Activated naive CD4-positive, alpha-beta T cell (primary cell): ENCODE measurements at regions not wholly inside any gene's neighbourhood (a gene's known extent, or its start where the extent isn't known, plus 50 kb on each side); places are given as distances from the start of the nearest gene placed in this dataset.
"Not testable (repeated sequence)": the region's sequence is repeated elsewhere in the genome, so short reads cannot be mapped to it uniquely, and the experiment has no call there.

Source experiments
- DNase-seq, 4 experiments: peaks; one replicate each; lab custom pipeline; 2025; lab: John Stamatoyannopoulos, UW

DNA sequence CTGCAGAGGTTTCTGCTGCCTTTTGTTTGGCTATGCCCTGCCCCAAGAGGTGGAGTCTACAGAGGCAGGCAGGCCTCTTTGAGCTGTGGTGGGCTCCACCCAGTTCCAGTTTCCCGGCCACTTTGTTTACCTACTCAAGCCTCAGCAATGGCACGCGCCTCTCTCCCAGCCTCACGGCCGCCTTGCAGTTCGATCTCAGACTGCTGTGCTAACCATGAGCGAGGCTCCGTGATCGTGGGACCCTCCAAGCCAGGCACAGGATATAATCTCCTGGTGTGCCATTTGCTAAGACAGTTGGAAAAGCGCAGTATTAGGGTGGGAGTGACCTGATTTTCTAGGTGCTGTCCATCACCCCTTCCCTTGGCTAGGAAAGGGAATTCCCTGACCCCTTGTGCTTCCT lies 566.6 kb downstream of the TMEM38B start:
- not testable (repeated sequence) for DNase-seq

GRCh38 chr9:106277966-106278365 lies 583.6 kb downstream of the TMEM38B start:
- DNase-seq: no peak

- DNase-seq: no peak
Measured at GRCh38 chr9:106283769-106284168, 579.2 kb upstream of the ZNF462 start.

- DNase-seq: no peak
Measured at GRCh38 chr9:106284296-106284695, 578.7 kb upstream of the ZNF462 start.

GRCh38 chr9:106286249-106286648 lies 576.7 kb upstream of the ZNF462 start:
- no peak for DNase-seq

DNA sequence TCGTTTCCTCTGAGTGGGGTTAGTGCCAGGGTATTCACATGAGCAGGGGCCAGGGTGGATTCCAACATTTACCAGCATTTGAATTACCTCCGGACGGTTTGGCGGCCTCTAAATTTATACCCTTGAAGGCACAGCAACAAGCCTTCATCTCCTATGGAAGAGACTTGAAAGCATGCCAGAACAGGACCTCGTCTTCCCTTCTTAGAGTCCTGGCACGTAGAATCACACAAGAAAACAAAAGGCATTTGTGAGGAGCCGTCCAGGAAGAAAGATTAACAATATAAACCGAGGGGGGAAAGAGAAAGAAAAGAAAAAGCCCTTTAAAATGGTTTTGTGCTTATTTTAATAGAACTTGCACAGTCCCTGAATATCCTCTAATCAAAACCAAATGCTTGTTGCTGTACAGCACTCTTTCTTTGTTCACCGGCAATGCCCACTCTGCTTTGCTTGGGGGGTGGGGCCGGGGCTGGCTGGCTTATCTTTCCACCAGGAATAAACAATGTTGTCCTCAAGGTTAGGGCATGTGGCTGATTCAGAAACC lies 575.8 kb upstream of the ZNF462 start:
- no peak for DNase-seq

- no peak for DNase-seq
Measured at GRCh38 chr9:106287731-106288130, 575.2 kb upstream of the ZNF462 start.

- DNase-seq: no peak
Measured at GRCh38 chr9:106288689-106289088, 574.3 kb upstream of the ZNF462 start.

GRCh38 chr9:106291786-106292185 lies 571.2 kb upstream of the ZNF462 start:
- DNase-seq: no peak

DNA sequence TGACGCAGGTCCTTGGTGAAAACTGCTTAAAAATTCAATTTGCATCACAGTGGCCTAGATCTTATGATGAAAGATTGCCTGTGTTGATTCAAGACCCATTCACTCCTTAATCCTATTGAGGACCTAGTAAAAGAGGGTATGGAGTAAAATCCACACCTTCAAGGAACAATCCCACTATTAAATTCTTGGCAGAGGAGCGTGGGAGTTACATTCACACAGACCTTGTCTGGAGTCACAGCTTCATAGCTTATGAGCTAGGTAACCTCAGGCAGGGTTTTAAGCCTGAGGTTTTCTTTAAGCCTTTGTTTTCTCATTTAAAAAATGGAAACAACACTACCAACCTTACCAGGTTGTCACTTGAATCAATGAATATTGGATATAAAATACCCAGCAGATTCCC lies 566.5 kb upstream of the ZNF462 start:
- DNase-seq: no peak

- DNase-seq: no peak
Measured at GRCh38 chr9:106298997-106299396, 564.0 kb upstream of the ZNF462 start.

DNA sequence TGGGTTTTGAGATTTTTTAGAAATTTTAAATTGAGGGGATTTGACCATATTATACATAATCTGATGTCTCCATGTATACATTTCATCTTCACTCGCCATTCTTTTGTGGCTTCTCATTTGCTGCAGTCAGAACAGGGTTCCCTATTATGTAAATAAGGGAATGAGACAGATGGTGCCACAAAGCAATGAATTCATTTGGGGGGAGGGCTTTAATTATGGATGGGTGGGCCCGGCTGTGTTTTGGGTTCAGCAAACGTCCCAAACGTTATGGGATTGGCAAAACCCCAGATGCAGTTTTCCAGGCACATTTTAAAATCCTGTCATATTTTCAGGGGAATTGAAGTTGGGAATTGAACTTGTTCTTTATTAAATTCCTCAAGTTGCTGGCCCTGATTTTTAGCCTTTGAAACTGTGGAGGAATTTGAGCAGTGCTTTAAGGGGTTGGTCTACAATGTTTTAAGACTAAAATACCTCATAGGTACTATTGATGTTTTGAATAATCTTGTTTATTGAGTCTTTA lies 558.5 kb upstream of the ZNF462 start:
- DNase-seq: no peak

- DNase-seq: no peak
Measured at GRCh38 chr9:106305428-106306133, 557.4 kb upstream of the ZNF462 start.

DNA sequence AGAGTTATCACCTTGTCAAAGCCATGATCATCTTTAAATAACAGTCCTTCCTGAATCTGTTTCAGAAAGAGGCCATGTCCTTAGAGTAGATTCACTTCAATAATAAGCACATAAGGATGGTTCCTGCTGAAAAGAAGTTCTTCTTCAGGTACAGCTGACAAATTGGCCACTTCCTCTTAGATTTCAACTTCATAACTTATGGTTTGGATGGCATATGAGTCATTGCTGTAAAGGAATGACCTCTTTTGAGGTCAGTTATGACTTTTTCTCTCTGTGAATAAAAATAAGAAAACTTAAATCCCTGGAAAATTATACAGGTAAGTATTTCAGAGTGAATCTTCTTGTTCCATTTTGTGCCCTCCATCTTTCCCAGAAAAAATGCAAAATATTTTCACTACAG lies 555.3 kb upstream of the ZNF462 start:
- DNase-seq: no peak

GRCh38 chr9:106309925-106310324 lies 553.0 kb upstream of the ZNF462 start:
- no peak for DNase-seq

DNA sequence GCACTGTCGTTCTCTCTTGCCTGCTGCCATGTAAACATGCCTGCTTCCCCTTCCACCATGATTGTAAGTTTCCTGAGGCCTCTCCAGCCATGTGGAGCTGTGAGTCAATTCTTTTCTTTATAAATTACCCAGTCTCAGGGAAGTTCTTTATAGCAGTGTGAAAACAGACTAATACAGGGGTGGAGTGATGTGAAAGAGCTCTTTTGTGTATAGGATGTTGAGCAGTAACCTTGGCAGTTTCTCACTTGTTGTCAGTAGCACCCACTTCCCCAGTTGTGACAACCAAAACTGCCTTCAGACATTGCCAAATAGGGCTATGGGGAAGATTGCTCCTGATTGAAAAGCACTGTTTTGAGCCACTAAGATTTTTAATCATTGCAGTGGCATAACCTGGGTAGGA lies 552.2 kb upstream of the ZNF462 start:
- DNase-seq: no peak

DNA sequence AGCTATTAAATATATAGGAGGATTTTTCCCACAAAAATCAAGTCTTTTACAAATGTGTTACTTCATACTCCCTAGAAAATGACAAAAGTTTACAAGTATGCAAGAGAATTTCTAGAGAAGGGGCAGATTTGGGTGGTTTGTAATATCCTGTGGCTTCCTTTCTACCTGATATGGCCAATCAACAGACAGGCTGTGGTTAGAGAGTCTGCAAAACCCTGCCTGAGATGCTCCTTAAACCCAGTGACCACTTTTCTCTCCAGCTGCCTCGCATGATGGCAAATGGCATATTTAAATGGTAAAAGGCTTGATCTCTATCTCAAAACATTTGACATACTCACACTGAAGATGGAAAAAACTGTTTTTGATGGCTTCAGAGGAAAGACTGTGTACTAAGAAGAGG lies 550.1 kb upstream of the ZNF462 start:
- no peak for DNase-seq

GRCh38 chr9:106314476-106314875 lies 548.5 kb upstream of the ZNF462 start:
- no peak for DNase-seq

GRCh38 chr9:106321394-106322180 lies 541.4 kb upstream of the ZNF462 start:
- DNase-seq: no peak

DNA sequence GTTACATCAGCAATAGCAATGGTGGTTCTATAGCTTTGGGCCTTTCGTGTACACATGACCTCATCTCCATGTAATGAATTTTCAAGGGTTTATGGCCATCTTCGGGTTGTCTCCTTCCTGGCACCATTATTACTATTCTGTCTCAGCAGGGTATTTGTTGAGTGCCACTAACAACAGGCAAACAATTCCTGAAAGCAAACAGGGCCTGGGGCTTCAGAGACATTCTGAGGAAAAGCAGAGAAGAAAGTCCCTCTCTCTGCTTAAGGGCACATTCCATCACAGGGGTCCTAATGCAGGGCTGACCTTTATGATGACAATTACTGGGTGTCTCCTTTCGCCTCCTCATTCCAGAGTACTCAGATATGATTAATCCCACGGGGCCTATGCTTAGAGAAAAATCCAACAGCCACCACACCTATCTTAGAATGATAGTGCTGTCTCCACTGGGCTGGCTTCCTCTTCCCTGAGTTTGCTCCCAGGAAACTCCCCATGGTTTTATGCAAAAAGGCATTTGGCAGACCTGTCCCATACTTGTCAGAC lies 540.2 kb upstream of the ZNF462 start:
- no peak for DNase-seq

DNA sequence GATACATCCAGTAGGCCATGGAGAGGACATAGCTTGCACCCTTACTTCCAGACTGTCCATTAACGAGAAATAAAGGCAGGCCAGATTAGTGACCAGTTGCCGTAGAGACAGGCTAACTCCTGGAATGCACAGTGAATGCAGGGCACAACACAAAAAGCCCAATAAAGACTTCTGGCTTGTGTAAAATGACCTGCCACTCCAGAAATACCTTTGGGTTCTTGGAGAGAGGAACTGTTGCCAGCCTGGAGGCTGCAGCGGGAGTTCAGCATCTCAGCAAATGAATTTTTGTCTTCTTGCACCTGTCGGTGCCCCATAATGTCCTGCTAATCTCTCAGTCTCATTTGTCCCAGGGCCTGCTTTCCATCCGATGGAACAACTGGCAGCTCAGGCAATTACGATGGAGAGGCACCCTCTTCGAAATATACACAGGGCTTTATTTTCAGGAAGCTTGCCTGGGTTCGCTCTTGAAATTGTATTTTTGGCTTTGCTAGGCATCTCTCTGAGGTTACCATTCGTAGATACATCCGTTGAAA lies 538.8 kb upstream of the ZNF462 start:
- DNase-seq: no peak

DNA sequence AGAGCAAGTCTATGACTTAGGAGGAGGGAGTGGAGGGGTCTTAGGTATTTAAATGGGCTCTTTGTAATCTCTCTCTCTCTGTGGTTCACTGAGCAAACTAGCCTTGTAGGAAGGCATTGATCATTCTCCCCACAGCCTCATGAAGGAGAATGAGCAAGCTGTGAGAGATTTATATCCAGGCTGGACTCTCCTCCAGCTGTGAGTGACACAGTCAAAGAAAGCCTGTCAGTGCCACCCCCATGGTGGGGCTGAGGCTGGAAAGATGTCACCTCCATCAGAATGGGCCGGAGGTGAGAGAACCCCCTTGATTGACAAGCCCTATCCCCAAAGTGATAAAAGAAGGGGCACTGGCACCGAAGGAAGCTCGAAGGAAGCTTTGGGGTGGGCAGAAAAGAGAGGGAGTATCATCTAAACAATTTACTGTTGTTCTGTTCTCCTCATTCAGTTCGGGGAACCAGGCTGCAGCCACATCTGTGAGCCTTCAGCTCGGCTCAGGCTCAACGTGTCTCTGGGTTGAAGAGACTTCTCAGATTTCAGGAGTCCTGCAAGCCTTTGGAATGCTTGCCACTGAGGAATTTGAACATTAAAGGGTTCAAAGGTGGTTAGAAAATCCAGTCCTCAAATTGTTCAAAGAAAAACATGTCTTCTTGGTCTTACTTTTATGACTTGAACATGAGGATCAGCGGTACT lies 538.2 kb upstream of the ZNF462 start:
- no peak for DNase-seq
